ENCODE measurements at regions not wholly inside any gene's neighbourhood (a gene's known extent, or its start where the extent isn't known, plus 50 kb on each side); places are given as distances from the start of the nearest gene placed in this dataset.

DNA sequence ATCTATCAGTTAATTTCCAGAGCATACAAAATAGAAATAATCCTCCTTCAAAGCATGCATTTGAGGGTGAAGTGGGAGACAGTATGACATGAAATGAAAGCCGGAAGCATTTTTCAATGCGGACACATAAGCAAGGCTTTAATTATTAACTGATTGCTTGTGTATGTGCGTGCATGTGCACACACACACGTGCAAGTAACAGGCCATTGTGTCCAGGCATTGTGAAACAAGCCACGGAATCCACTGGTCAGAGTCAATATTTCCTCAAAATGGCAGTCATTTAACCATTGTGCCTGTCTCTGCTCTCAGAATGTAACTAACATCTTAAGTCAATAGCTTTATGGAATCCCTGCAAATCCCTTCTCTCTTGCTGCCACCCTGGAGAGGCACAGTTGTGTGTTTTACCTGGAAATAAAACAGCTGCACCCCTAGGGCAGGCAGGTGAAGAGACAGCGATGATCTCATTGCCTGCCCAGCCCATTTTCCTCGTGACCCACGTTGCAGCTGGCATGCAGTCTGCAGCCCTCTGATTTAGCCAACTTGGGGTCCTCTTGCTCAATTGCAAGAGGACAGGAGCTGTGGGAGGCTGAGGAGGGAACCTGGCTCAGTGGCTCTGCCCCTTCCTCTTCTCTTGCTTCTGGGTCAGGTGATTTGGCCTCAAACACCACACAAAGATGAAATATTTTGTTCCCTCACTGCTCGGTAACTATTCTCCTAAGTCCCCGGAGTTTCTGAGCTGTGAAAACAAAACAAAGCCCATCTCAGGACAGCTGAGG, 500.9 kb upstream of the ZMIZ1 start:
- no peak overlapping the region for H3K4me3 ChIP-seq (ENCODE audit: low read depth, low read length)
- TF ChIP-seq, protein P1, sequence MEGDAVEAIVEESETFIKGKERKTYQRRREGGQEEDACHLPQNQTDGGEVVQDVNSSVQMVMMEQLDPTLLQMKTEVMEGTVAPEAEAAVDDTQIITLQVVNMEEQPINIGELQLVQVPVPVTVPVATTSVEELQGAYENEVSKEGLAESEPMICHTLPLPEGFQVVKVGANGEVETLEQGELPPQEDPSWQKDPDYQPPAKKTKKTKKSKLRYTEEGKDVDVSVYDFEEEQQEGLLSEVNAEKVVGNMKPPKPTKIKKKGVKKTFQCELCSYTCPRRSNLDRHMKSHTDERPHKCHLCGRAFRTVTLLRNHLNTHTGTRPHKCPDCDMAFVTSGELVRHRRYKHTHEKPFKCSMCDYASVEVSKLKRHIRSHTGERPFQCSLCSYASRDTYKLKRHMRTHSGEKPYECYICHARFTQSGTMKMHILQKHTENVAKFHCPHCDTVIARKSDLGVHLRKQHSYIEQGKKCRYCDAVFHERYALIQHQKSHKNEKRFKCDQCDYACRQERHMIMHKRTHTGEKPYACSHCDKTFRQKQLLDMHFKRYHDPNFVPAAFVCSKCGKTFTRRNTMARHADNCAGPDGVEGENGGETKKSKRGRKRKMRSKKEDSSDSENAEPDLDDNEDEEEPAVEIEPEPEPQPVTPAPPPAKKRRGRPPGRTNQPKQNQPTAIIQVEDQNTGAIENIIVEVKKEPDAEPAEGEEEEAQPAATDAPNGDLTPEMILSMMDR (IDR thresholded peaks at IDR 0.05; ENCODE audit: low read depth, low read length) = no peak

GRCh38 chr10:78568620-78569019, 500.1 kb upstream of the ZMIZ1 start:
- TF ChIP-seq, protein P1 (IDR thresholded peaks at IDR 0.05; ENCODE audit: low read depth, low read length) = no peak
- no peak overlapping the region for H3K4me3 ChIP-seq (ENCODE audit: low read depth, low read length)

DNA sequence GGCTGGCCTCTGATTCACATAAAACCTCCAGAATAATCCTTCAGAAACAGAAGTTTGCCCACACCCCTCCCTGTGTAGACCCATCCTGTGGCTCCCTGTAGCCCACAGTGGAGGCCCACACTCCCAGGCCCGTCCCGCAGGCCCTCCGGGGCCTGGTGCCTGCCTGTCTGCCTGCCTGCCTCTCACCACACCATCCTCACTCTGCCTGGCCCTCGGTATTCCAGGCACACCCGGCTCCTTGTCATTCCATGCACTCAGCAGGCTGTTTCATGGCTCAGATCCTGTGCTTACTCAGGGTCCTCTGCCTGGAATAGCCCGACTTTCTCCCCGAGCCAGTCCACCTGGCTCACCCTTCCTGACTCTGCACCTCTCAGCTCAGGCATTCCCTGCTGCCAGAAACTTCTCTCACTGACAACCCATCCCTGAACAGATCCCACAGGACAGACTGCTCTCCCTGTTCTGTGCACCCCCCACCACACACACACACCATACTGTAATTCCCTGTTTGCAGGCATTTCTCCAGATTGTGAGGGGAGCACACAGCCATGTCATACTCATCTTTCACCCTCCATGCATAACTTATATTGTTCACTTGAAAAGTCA, 498.0 kb upstream of the ZMIZ1 start:
- TF ChIP-seq, protein P1 (IDR thresholded peaks at IDR 0.05; ENCODE audit: low read depth, low read length) = no peak
- H3K4me3 ChIP-seq (ENCODE audit: low read depth, low read length) = no peak overlapping the region

DNA sequence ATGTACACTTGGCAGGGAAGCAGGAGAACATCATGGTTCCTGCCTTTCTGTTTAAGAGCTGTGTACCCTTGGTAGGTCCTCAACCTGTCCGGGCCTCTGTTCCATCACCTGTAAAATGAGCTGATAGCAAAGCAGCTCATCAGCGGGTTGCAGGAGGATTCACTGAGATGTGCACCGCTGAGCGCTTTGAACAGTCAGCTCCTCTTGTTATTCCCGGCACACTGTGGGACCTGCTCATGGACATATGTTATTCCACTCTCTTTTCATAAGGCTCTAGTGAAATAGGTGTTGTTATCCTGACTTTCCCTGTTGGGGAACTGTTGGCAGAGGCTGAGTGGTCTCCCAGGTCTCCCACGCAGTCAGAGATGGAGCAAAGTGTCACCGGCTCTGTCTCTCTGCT, 497.5 kb upstream of the ZMIZ1 start:
- no peak overlapping the region for H3K4me3 ChIP-seq (ENCODE audit: low read depth, low read length)
- TF ChIP-seq, protein P1 (IDR thresholded peaks at IDR 0.05; ENCODE audit: low read depth, low read length) = no peak

GRCh38 chr10:78571891-78572290, 496.9 kb upstream of the ZMIZ1 start:
- H3K4me3 ChIP-seq (ENCODE audit: low read depth, low read length) = no peak overlapping the region
- TF ChIP-seq, protein P1 (IDR thresholded peaks at IDR 0.05; ENCODE audit: low read depth, low read length) = no peak

DNA sequence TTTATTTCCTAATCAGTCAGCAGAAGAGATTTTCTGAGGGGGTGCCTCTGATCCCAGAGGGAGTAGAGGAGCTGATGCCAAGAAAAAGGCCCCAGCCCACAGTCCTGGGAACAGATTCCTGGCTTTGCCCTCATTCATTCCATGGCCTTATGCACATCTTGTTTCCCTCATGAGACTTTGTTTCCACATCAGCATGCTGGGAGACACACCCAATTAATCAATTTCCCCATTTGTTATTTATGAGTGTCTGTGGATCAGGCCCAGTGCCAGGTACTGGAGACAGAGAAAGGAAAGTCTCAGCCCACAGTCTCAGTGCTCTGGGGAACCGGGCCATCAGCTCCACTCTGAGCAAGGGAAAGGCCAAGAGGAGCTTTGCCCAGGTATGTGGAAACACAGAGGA, 496.2 kb upstream of the ZMIZ1 start:
- TF ChIP-seq, protein P1 (IDR thresholded peaks at IDR 0.05; ENCODE audit: low read depth, low read length) = no peak
- H3K4me3 ChIP-seq (ENCODE audit: low read depth, low read length) = no peak overlapping the region

DNA sequence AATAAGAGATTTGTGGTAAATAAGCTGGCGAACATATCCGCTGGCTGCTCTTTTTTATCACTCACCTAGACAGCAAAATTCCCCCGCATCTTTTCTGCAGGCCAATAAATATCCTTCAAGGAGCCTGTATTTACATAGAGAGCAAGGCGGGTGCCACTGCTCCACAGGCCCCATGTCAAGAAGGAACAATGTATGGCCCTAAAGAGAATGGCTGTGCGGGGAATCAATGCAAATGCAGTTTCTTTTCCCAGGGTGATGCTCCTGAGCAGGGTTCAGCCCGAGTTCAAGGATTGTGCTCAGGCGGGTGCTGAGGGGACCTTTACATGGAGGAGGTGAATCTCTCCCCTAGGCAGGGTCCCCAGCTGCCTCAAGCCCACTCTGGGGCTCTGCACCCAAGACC, 494.2 kb upstream of the ZMIZ1 start:
- H3K4me3 ChIP-seq (ENCODE audit: low read depth, low read length) = no peak overlapping the region
- TF ChIP-seq, protein P1 (IDR thresholded peaks at IDR 0.05; ENCODE audit: low read depth, low read length) = no peak
